Vagina (tissue), 2 donors: ENCODE measurements at regions not wholly inside any gene's neighbourhood (a gene's known extent, or its start where the extent isn't known, plus 50 kb on each side); places are given as distances from the start of the nearest gene placed in this dataset. TPM values are rescaled to one million over a fixed set of nuclear protein-coding genes. Genes with fewer than 3 reads are reported as not detected.
"Not testable (repeated sequence)": the region's sequence is repeated elsewhere in the genome, so short reads cannot be mapped to it uniquely, and the experiment has no call there.

ENCODE experiments used
- DNase-seq, 2 donors: peaks; one replicate each; pipeline ENCODE4 v3.0.0-alpha.2; 2017; ENCODE audit errors: extremely low spot score in 2 of 2
- H3K27ac ChIP-seq: fragments of 200-600 bp; sonication (generic); one replicate; pipeline ENCODE4 v1.5.1; 2019
- H3K27me3 ChIP-seq: fragments of 200-600 bp; sonication (generic); one replicate; pipeline ENCODE4 v1.5.1; 2019
- H3K36me3 ChIP-seq, 2 donors: fragments of 200-600 bp; sonication (generic); one replicate each; pipeline ENCODE4 v1.5.1; 2017 to 2019
- H3K4me1 ChIP-seq: fragments of 200-600 bp; sonication (generic); one replicate; pipeline ENCODE4 v1.5.1; 2019
- H3K4me3 ChIP-seq, 2 donors: fragments of 200-600 bp; sonication (generic); 1 replicate in 1 of 2; 2 replicates in 1 of 2; pipeline ENCODE4 v1.5.1; 2016 to 2019
- H3K9me3 ChIP-seq: fragments of 200-600 bp; sonication (generic); one replicate; pipeline ENCODE4 v1.5.1; 2019
- intact Hi-C: fragments of 100-400 bp; cut with DNase I; formaldehyde crosslinking; loops from one replicate; pipeline ENCODE4 v1.15.1; 2023
- small RNA-seq: library from RNA; depleted of rRNA; stranded (forward); fragments of <200 nt; gene quantifications from one replicate; pipeline ENCODE3, GENCODE V24; 2016

GRCh38 chr2:94797235-94797634 is 74.0 kb upstream of the TEKT4 start:
- H3K27ac ChIP-seq, H3K4me3 ChIP-seq, H3K9me3 ChIP-seq, H3K4me1 ChIP-seq, H3K36me3 ChIP-seq, intact Hi-C loops, DNase-seq, H3K27me3 ChIP-seq: not testable (repeated sequence)

Small RNA genes in the stretch of these regions (small RNA-seq; reads per million reads assigned to genes)
- gene CNN2P11 = not detected
